IPS-NIHi11 (cell line): ENCODE measurements at regions not wholly inside any gene's neighbourhood (a gene's known extent, or its start where the extent isn't known, plus 50 kb on each side); places are given as distances from the start of the nearest gene placed in this dataset.
"Not testable (repeated sequence)": the region's sequence is repeated elsewhere in the genome, so short reads cannot be mapped to it uniquely, and the experiment has no call there.

Source experiments
- DNase-seq: peaks from one replicate; pipeline ENCODE4 v3.0.0; 2012; ENCODE audit warnings: mixed read lengths, low spot score

- DNase-seq: no peak
These were observed 1487.7 kb upstream of the SLC10A2 start for GRCh38 chr13:104553896-104554295.

GRCh38 chr13:104553186-104553585, 1487.0 kb upstream of the SLC10A2 start:
- no peak for DNase-seq

GRCh38 chr13:104534847-104535246, 1468.6 kb upstream of the SLC10A2 start:
- DNase-seq: peak; percentile 35

GRCh38 chr13:104532132-104532531, 1465.9 kb upstream of the SLC10A2 start:
- DNase-seq: no peak

GRCh38 chr13:104530741-104531140, 1464.5 kb upstream of the SLC10A2 start:
- DNase-seq: no peak

- no peak for DNase-seq
These were observed 1460.3 kb upstream of the SLC10A2 start for GRCh38 chr13:104526561-104526960.

GRCh38 chr13:104525467-104525866, 1459.2 kb upstream of the SLC10A2 start:
- no peak for DNase-seq

- no peak for DNase-seq
These were observed 1456.2 kb upstream of the SLC10A2 start for GRCh38 chr13:104522235-104523072.

- no peak for DNase-seq
These were observed 1444.2 kb upstream of the SLC10A2 start for GRCh38 chr13:104510422-104510821.

GRCh38 chr13:104493502-104493901, 1427.3 kb upstream of the SLC10A2 start:
- DNase-seq: not testable (repeated sequence)

- DNase-seq: no peak
These were observed 1425.7 kb upstream of the SLC10A2 start for GRCh38 chr13:104491916-104492315.

GRCh38 chr13:104487006-104487405, 1420.8 kb upstream of the SLC10A2 start:
- DNase-seq: no peak

GRCh38 chr13:104485571-104485970, 1419.4 kb upstream of the SLC10A2 start:
- no peak for DNase-seq

GRCh38 chr13:104483631-104484030, 1417.4 kb upstream of the SLC10A2 start:
- no peak for DNase-seq

- DNase-seq: no peak
These were observed 1411.0 kb upstream of the SLC10A2 start for GRCh38 chr13:104477261-104477660.

GRCh38 chr13:104473936-104474335, 1407.7 kb upstream of the SLC10A2 start:
- DNase-seq: no peak

GRCh38 chr13:104466016-104466415, 1399.8 kb upstream of the SLC10A2 start:
- no peak for DNase-seq

- peak; percentile 26 for DNase-seq
These were observed 1394.8 kb upstream of the SLC10A2 start for GRCh38 chr13:104461049-104461448.

- no peak for DNase-seq
These were observed 1394.3 kb upstream of the SLC10A2 start for GRCh38 chr13:104460554-104460953.

- DNase-seq: no peak
These were observed 1383.8 kb upstream of the SLC10A2 start for GRCh38 chr13:104450006-104450405.

- no peak for DNase-seq
These were observed 1381.1 kb upstream of the SLC10A2 start for GRCh38 chr13:104447348-104447747.

- DNase-seq: no peak
These were observed 1376.3 kb upstream of the SLC10A2 start for GRCh38 chr13:104442536-104442935.

GRCh38 chr13:104436555-104436954, 1370.3 kb upstream of the SLC10A2 start:
- no peak for DNase-seq

- no peak for DNase-seq
These were observed 1365.7 kb upstream of the SLC10A2 start for GRCh38 chr13:104431895-104432294.
